Activated CD8-positive, alpha-beta T cell treated with anti-CD3 and anti-CD28 coated beads for 36 hours (primary cell): ENCODE measurements at regions not wholly inside any gene's neighbourhood (a gene's known extent, or its start where the extent isn't known, plus 50 kb on each side); places are given as distances from the start of the nearest gene placed in this dataset.

Experiments
- ATAC-seq: fragments of 200-7000 bp; cut with Tn5 transposase; one replicate; pipeline ENCODE4 v1.10.0; 2021; ENCODE audit warnings: mild to moderate bottlenecking, moderate library complexity
- CTCF ChIA-PET: fragments of 350-600 bp; sonication (Branson Sonifier 250); formaldehyde crosslinking; loops from one replicate; lab custom pipeline; 2021; ENCODE audit warnings: antibody characterized with exemption; lab: Charles Lee
- POLR2A ChIA-PET: fragments of 350-600 bp; sonication (Branson Sonifier 250); formaldehyde crosslinking; loops from one replicate; lab custom pipeline; 2021; ENCODE audit warnings: antibody characterized with exemption; lab: Charles Lee
- DNase-seq: peaks from one replicate; pipeline ENCODE4 v3.0.0-alpha.2; 2020
- H3K27ac Mint-ChIP-seq: one replicate; pipeline ENCODE4 v1.8.0; 2021; ENCODE audit warnings: mild to moderate bottlenecking, mixed read lengths
- H3K27me3 Mint-ChIP-seq: one replicate; pipeline ENCODE4 v1.8.0; 2021; ENCODE audit warnings: mixed read lengths
- H3K36me3 Mint-ChIP-seq: one replicate; pipeline ENCODE4 v1.8.0; 2021; ENCODE audit warnings: low read depth, mixed read lengths
- H3K4me1 Mint-ChIP-seq: one replicate; pipeline ENCODE4 v1.8.0; 2021; ENCODE audit warnings: low read depth, mixed read lengths
- H3K4me3 Mint-ChIP-seq: one replicate; pipeline ENCODE4 v1.8.0; 2021; ENCODE audit warnings: mild to moderate bottlenecking, moderate library complexity, mixed read lengths
- H3K9me3 Mint-ChIP-seq: one replicate; pipeline ENCODE4 v1.8.0; 2021; ENCODE audit warnings: mixed read lengths
- CTCF ChIP-seq: fragments of 200-600 bp; IDR thresholded peaks from one replicate; pipeline ENCODE4 v1.8.0; 2022; ENCODE audit warnings: antibody characterized with exemption, mild to moderate bottlenecking
- intact Hi-C: fragments of 100-400 bp; cut with micrococcal nuclease; formaldehyde crosslinking; loops from one replicate; pipeline ENCODE4 v1.10.0; 2022

- ChIA-PET POLR2A (no interaction called here), CTCF (no interaction called here)
- H3K4me3 Mint-ChIP-seq: no peak overlapping the region
- H3K9me3 Mint-ChIP-seq: no peaks in the 10 kb centered on the region
- no peak for DNase-seq
- H3K4me1 Mint-ChIP-seq: no peaks in the 10 kb centered on the region
- H3K27me3 Mint-ChIP-seq: peaks cover 9% of the 10 kb centered on the region
- TF ChIP-seq CTCF: no peak
- ATAC-seq: no peak
- H3K36me3 Mint-ChIP-seq: no peaks in the 10 kb centered on the region
- H3K27ac Mint-ChIP-seq: no peak overlapping the region
- intact Hi-C loops: no loop called here
Observed at GRCh38 chr15:49734831-49735508, 114.1 kb downstream of the DTWD1 start.

- ATAC-seq (no peak), DNase-seq (no peak)
- Mint-ChIP-seq H3K27ac (no peak overlapping the region), H3K27me3 (peaks cover 14% of the 10 kb centered on the region), H3K4me3 (no peak overlapping the region), H3K36me3 (no peaks in the 10 kb centered on the region), H3K9me3 (no peaks in the 10 kb centered on the region), H3K4me1 (no peaks in the 10 kb centered on the region)
- CTCF ChIA-PET: no interaction called here
- intact Hi-C loops: no loop called here
- POLR2A ChIA-PET: no interaction called here
- TF ChIP-seq CTCF: no peak
Observed at GRCh38 chr15:49737127-49737526, 116.3 kb downstream of the DTWD1 start.

- ChIA-PET POLR2A (no interaction called here), CTCF (no interaction called here)
- intact Hi-C loops: no loop called here
- Mint-ChIP-seq H3K4me3 (no peak overlapping the region), H3K4me1 (no peaks in the 10 kb centered on the region), H3K27me3 (peaks cover 15% of the 10 kb centered on the region), H3K9me3 (peaks cover 2% of the 10 kb centered on the region), H3K36me3 (no peaks in the 10 kb centered on the region), H3K27ac (no peak overlapping the region)
- no peak for ATAC-seq
- no peak for TF ChIP-seq CTCF
- no peak for DNase-seq
Observed at GRCh38 chr15:49741712-49742111, 120.9 kb downstream of the DTWD1 start.

- H3K27me3 Mint-ChIP-seq: peaks cover 13% of the 10 kb centered on the region
- no peak overlapping the region for H3K27ac Mint-ChIP-seq
- ChIA-PET CTCF (no interaction called here), POLR2A (no interaction called here)
- no peaks in the 10 kb centered on the region for H3K36me3 Mint-ChIP-seq
- intact Hi-C loops: no loop called here
- no peaks in the 10 kb centered on the region for H3K4me1 Mint-ChIP-seq
- DNase-seq: no peak
- H3K4me3 Mint-ChIP-seq: no peak overlapping the region
- no peak for ATAC-seq
- TF ChIP-seq CTCF: no peak
- peaks cover 2% of the 10 kb centered on the region for H3K9me3 Mint-ChIP-seq
Observed at GRCh38 chr15:49742381-49742780, 121.5 kb downstream of the DTWD1 start.

- Mint-ChIP-seq H3K27me3 (peaks cover 6% of the 10 kb centered on the region), H3K9me3 (peaks cover 2% of the 10 kb centered on the region), H3K4me3 (no peak overlapping the region), H3K27ac (no peak overlapping the region), H3K36me3 (no peaks in the 10 kb centered on the region), H3K4me1 (no peaks in the 10 kb centered on the region)
- POLR2A ChIA-PET: no interaction called here
- ATAC-seq: no peak
- no peak for DNase-seq
- no peak for TF ChIP-seq CTCF
- intact Hi-C loops: no loop called here
- CTCF ChIA-PET: no interaction called here
Observed at GRCh38 chr15:49747340-49747739, 126.5 kb downstream of the DTWD1 start.
